HEK293T (cell line): ENCODE measurements at regions not wholly inside any gene's neighbourhood (a gene's known extent, or its start where the extent isn't known, plus 50 kb on each side); places are given as distances from the start of the nearest gene placed in this dataset.
"Not testable (repeated sequence)": the region's sequence is repeated elsewhere in the genome, so short reads cannot be mapped to it uniquely, and the experiment has no call there.

Experiments used
- CTCF ChIA-PET: fragments of 350-600 bp; formaldehyde crosslinking; extraction: SDS; loops from one replicate; lab custom pipeline; 2021; ENCODE audit warnings: antibody characterized with exemption, inconsistent platforms; lab: Yijun Ruan, JAX
- POLR2A ChIA-PET: fragments of 350-600 bp; formaldehyde crosslinking; extraction: SDS; loops from one replicate; lab custom pipeline; 2020; ENCODE audit warnings: antibody characterized with exemption, inconsistent platforms; lab: Yijun Ruan, JAX
- DNase-seq: peaks from one replicate; pipeline ENCODE4 v3.0.0; 2012; ENCODE audit warnings: mixed read lengths; ENCODE audit errors: extremely low spot score
- ARNT ChIP-seq: fragments of 450-650 bp; IDR thresholded peaks from 2 replicates; pipeline ENCODE4 v1.6.1; 2017; ENCODE audit warnings: mild to moderate bottlenecking
- BHLHE40 ChIP-seq: fragments of 450-650 bp; IDR thresholded peaks from 2 replicates; pipeline ENCODE4 v1.6.1; 2016; ENCODE audit warnings: mild to moderate bottlenecking, moderate library complexity, borderline replicate concordance
- CTBP1 ChIP-seq: fragments of 450-650 bp; IDR thresholded peaks from 2 replicates; pipeline ENCODE4 v1.6.1; 2016; ENCODE audit warnings: borderline replicate concordance
- ELF4 ChIP-seq: fragments of 450-650 bp; IDR thresholded peaks from 2 replicates; pipeline ENCODE4 v1.6.1; 2017; ENCODE audit warnings: antibody characterized with exemption
- FOXA1 ChIP-seq: fragments of 450-650 bp; IDR thresholded peaks from 2 replicates; pipeline ENCODE4 v1.6.1; 2016; ENCODE audit warnings: mild to moderate bottlenecking
- FOXK2 ChIP-seq: fragments of 450-650 bp; IDR thresholded peaks from 2 replicates; pipeline ENCODE4 v1.6.1; 2016; ENCODE audit warnings: mild to moderate bottlenecking
- FOXM1 ChIP-seq: fragments of 450-650 bp; IDR thresholded peaks from 2 replicates; pipeline ENCODE4 v1.6.1; 2017; ENCODE audit warnings: mild to moderate bottlenecking, borderline replicate concordance
- HDGF ChIP-seq: fragments of 450-650 bp; IDR thresholded peaks from 2 replicates; pipeline ENCODE4 v1.6.1; 2017; ENCODE audit warnings: antibody characterized with exemption, borderline replicate concordance
- L3MBTL2 ChIP-seq: fragments of 450-650 bp; conservative IDR thresholded peaks from 2 replicates; pipeline ENCODE4 v1.6.1; 2016; ENCODE audit warnings: mild to moderate bottlenecking
- LEF1 ChIP-seq: fragments of 450-650 bp; IDR thresholded peaks from 2 replicates; pipeline ENCODE4 v1.6.1; 2017; ENCODE audit warnings: mild to moderate bottlenecking, borderline replicate concordance
- NFRKB ChIP-seq: fragments of 450-650 bp; IDR thresholded peaks from 2 replicates; pipeline ENCODE4 v1.6.1; 2016; ENCODE audit warnings: mild to moderate bottlenecking, moderate library complexity
- PKNOX1 ChIP-seq: fragments of 450-650 bp; IDR thresholded peaks from 2 replicates; pipeline ENCODE4 v1.6.1; 2016
- SP1 ChIP-seq: fragments of 450-650 bp; IDR thresholded peaks from 2 replicates; pipeline ENCODE4 v1.6.1; 2017
- SUZ12 ChIP-seq: fragments of 450-650 bp; IDR thresholded peaks from 2 replicates; pipeline ENCODE4 v1.6.1; 2016; ENCODE audit warnings: mild to moderate bottlenecking
- TARDBP ChIP-seq: fragments of 450-650 bp; IDR thresholded peaks from 2 replicates; pipeline ENCODE4 v1.6.1; 2016
- ZNF384 ChIP-seq: fragments of 450-650 bp; IDR thresholded peaks from 2 replicates; pipeline ENCODE4 v1.6.1; 2016

GRCh38 chr17:83014940-83015910 lies 64.2 kb upstream of the METRNL start:
- ChIA-PET POLR2A (no interaction called here), CTCF (no interaction called here)
- DNase-seq, result no peak
- TF ChIP-seq LEF1 (no peak), TARDBP (no peak), FOXA1 (no peak), CTBP1 (no peak), FOXM1 (no peak), BHLHE40 (no peak), ZNF384 (no peak)

- TF ChIP-seq FOXK2 (no peak), FOXM1 (no peak), BHLHE40 (no peak), L3MBTL2 (no peak), LEF1 (no peak), FOXA1 (no peak), HDGF (no peak), ZNF384 (no peak), SUZ12 (no peak)
- no peak for DNase-seq
- ChIA-PET CTCF (no interaction called here), POLR2A (no interaction called here)
These were observed 60.7 kb upstream of the METRNL start for GRCh38 chr17:83018658-83019193.

GRCh38 chr17:83019376-83019775 lies 60.0 kb upstream of the METRNL start:
- no peak for DNase-seq
- ChIA-PET CTCF (no interaction called here), POLR2A (no interaction called here)
- TF ChIP-seq SP1 (no peak), LEF1 (no peak), HDGF (no peak), L3MBTL2 (no peak), ZNF384 (no peak), CTBP1 (no peak), NFRKB (no peak)

- CTCF ChIA-PET, result no interaction called here
- DNase-seq, result no peak
- POLR2A ChIA-PET, result no interaction called here
- TF ChIP-seq SP1 (no peak), BHLHE40 (no peak), FOXA1 (no peak), HDGF (no peak), L3MBTL2 (no peak), SUZ12 (no peak), PKNOX1 (no peak), FOXK2 (no peak), ZNF384 (no peak), LEF1 (no peak), ELF4 (no peak), CTBP1 (no peak), ARNT (no peak), FOXM1 (no peak), TARDBP (no peak), NFRKB (no peak)
These were observed 55.0 kb upstream of the METRNL start for GRCh38 chr17:83024218-83024971.

GRCh38 chr17:83025636-83026280 lies 53.7 kb upstream of the METRNL start:
- ChIA-PET CTCF (no interaction called here), POLR2A (no interaction called here)
- TF ChIP-seq HDGF (no peak), PKNOX1 (no peak), TARDBP (no peak), BHLHE40 (no peak), FOXA1 (no peak), CTBP1 (no peak), SUZ12 (no peak), LEF1 (no peak), L3MBTL2 (no peak), FOXK2 (no peak), FOXM1 (no peak), ARNT (no peak)
- DNase-seq, result no peak

- no peak for DNase-seq
- ChIA-PET POLR2A (no interaction called here), CTCF (no interaction called here)
- TF ChIP-seq HDGF, result no peak
These were observed 53.0 kb upstream of the METRNL start for GRCh38 chr17:83026311-83026811.

GRCh38 chr17:83026921-83027320 lies 52.5 kb upstream of the METRNL start:
- DNase-seq, POLR2A ChIA-PET, CTCF ChIA-PET: not testable (repeated sequence)
